Cardiac fibroblast (primary cell): ENCODE measurements at regions not wholly inside any gene's neighbourhood (a gene's known extent, or its start where the extent isn't known, plus 50 kb on each side); places are given as distances from the start of the nearest gene placed in this dataset.
A peak's percentile ranks its signal among the peaks of the same experiment; 100 is the strongest.

ENCODE experiments used
- DNase-seq, 2 donors: peaks; one replicate each; pipeline versions ENCODE4 v3.0.0 to v3.0.0-alpha.2; 2010; ENCODE audit warnings: low read depth in 2 of 2
- H3K4me3 ChIP-seq, 2 donors: replicated peaks in 1 of 2; 1 replicate in 1 of 2; 2 replicates in 1 of 2; pipeline ENCODE4 v1.5.1; 2011; ENCODE audit warnings: low read depth in 2 of 2, low read length in 2 of 2, mild to moderate bottlenecking in 2 of 2, moderate library complexity in 1 of 2
- CTCF ChIP-seq: IDR thresholded peaks from one replicate; pipeline ENCODE4 v1.5.1; 2011; ENCODE audit warnings: low read depth, mild to moderate bottlenecking, low read length, inconsistent platforms

- no peak for DNase-seq
- TF ChIP-seq CTCF, result no peak
Measured at GRCh38 chr1:192100686-192101468, 57.4 kb upstream of the RGS18 start.

GRCh38 chr1:192104128-192104527, 54.1 kb upstream of the RGS18 start:
- H3K4me3 ChIP-seq, result no peak overlapping the region
- no peak for DNase-seq
- no peak for TF ChIP-seq CTCF

More at GRCh38 chr1:192100686-192101468, 57.4 kb upstream of the RGS18 start:
- H3K4me3 ChIP-seq, result no peak overlapping the region

- peak; percentile 66 to 67 for DNase-seq
- TF ChIP-seq CTCF, result no peak
- H3K4me3 ChIP-seq, result no peak overlapping the region
Measured at GRCh38 chr1:192104852-192105251, 53.4 kb upstream of the RGS18 start.

GRCh38 chr1:192108161-192108560, 50.1 kb upstream of the RGS18 start:
- peak in 1 of 2 donors; percentile 12 for DNase-seq
- H3K4me3 ChIP-seq, result no peak overlapping the region
- TF ChIP-seq CTCF, result no peak
